ENCODE measurements at regions not wholly inside any gene's neighbourhood (a gene's known extent, or its start where the extent isn't known, plus 50 kb on each side); places are given as distances from the start of the nearest gene placed in this dataset.

GRCh38 chr1:172903581-172904220 is 147.0 kb downstream of the TNFSF18 start:
- peaks cover 0 to 11% (median 3%) of the 10 kb centered on the region in 3 experiments; a peak in 2 of 7 replicates for H3K36me3 Mint-ChIP-seq (ENCODE audit: insufficient read depth in 1 of 3, low read depth in 3 of 3)
- no peaks in the 10 kb centered on the region for H3K27me3 Mint-ChIP-seq (ENCODE audit: low read depth)
- no peak overlapping the region for H2BK15ac ChIP-seq (ENCODE audit: low read depth, low read length)
- peaks cover 6 to 12% of the 10 kb centered on the region in 2 experiments; a peak in 3 of 5 replicates for H3K9me3 Mint-ChIP-seq
- no peak overlapping the region for H3K56ac ChIP-seq (ENCODE audit: insufficient read length, low read depth, low read length)
- H3K9me3 ChIP-seq (ENCODE audit: control insufficient read depth, low read depth, low read length) = no peaks in the 10 kb centered on the region
- H2BK20ac ChIP-seq (ENCODE audit: low read depth, low read length, poor library complexity, severe bottlenecking) = no peak overlapping the region
- DNase-seq = no peak
- H4K8ac ChIP-seq (replicated peaks; ENCODE audit: insufficient read length, low read depth, low read length) = no peak overlapping the region
- H3K4me1 ChIP-seq (ENCODE audit: insufficient read depth, low read length) = no peaks in the 10 kb centered on the region
- no peak overlapping the region for H2AFZ ChIP-seq (ENCODE audit: low read length)
- TF ChIP-seq, protein P1, sequence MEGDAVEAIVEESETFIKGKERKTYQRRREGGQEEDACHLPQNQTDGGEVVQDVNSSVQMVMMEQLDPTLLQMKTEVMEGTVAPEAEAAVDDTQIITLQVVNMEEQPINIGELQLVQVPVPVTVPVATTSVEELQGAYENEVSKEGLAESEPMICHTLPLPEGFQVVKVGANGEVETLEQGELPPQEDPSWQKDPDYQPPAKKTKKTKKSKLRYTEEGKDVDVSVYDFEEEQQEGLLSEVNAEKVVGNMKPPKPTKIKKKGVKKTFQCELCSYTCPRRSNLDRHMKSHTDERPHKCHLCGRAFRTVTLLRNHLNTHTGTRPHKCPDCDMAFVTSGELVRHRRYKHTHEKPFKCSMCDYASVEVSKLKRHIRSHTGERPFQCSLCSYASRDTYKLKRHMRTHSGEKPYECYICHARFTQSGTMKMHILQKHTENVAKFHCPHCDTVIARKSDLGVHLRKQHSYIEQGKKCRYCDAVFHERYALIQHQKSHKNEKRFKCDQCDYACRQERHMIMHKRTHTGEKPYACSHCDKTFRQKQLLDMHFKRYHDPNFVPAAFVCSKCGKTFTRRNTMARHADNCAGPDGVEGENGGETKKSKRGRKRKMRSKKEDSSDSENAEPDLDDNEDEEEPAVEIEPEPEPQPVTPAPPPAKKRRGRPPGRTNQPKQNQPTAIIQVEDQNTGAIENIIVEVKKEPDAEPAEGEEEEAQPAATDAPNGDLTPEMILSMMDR (conservative IDR thresholded peaks at IDR 0.05) = no peak
- no peaks in the 10 kb centered on the region for H4K20me1 ChIP-seq (ENCODE audit: control insufficient read depth, insufficient read depth, insufficient read length)
- no peak overlapping the region for H3K27ac ChIP-seq (ENCODE audit: insufficient read length, low read depth, low read length)
- H2BK120ac ChIP-seq (ENCODE audit: low read depth, low read length, poor library complexity, severe bottlenecking) = no peak overlapping the region
- no peak overlapping the region for H4K5ac ChIP-seq (ENCODE audit: insufficient read length, low read depth, low read length)
- no peak overlapping the region for H3K23ac ChIP-seq (ENCODE audit: insufficient read length, low read depth, low read length)
- H3K4me2 ChIP-seq (ENCODE audit: insufficient read depth, insufficient read length, low read length) = no peak overlapping the region
- no peaks in the 10 kb centered on the region for H3K27me3 ChIP-seq (ENCODE audit: insufficient read depth, low read length)
- peaks cover 0 to 6% of the 10 kb centered on the region in 2 experiments; a peak in 1 of 4 replicates for H3K4me1 Mint-ChIP-seq
- no peak overlapping the region for H3K27ac Mint-ChIP-seq
- H3K4me3 Mint-ChIP-seq = no peak overlapping the region
- no peak overlapping the region for H2BK12ac ChIP-seq (ENCODE audit: insufficient read length, low read depth, low read length)
- H2BK5ac ChIP-seq (ENCODE audit: insufficient read length, low read length) = no peak overlapping the region
- H3K4ac ChIP-seq (ENCODE audit: low read depth, low read length) = no peak overlapping the region
- H2AK5ac ChIP-seq (ENCODE audit: insufficient read length, low read length) = no peak overlapping the region
- no peak overlapping the region for H3T11ph ChIP-seq (ENCODE audit: low read length)
- H3K14ac ChIP-seq (ENCODE audit: insufficient read depth, low read length) = no peak overlapping the region
- no peaks in the 10 kb centered on the region for H3K79me1 ChIP-seq (ENCODE audit: insufficient read depth, low read depth, low read length, poor library complexity, severe bottlenecking)
- H4K91ac ChIP-seq (ENCODE audit: insufficient read length, low read depth, low read length) = no peak overlapping the region
- no peak overlapping the region for H3K9ac ChIP-seq (ENCODE audit: extremely low read depth, insufficient read length, low read length)
- H3K23me2 ChIP-seq (ENCODE audit: insufficient read length, low read depth, low read length, poor library complexity, severe bottlenecking) = no peaks in the 10 kb centered on the region
- no CpG with 5 or more reads among the region's 1 CpG for WGBS (ENCODE audit: extremely low coverage, insufficient read length, low lambda C conversion rate)
- no peak overlapping the region for H3K18ac ChIP-seq (ENCODE audit: insufficient read length, low read depth, low read length)
- H3K79me2 ChIP-seq (ENCODE audit: insufficient read depth, low read length) = no peaks in the 10 kb centered on the region

Data from H9 (cell line).